Kidney epithelial cell (primary cell): ENCODE measurements at regions not wholly inside any gene's neighbourhood (a gene's known extent, or its start where the extent isn't known, plus 50 kb on each side); places are given as distances from the start of the nearest gene placed in this dataset.

Experiments
- DNase-seq: peaks from one replicate; pipeline ENCODE4 v3.0.0-alpha.2; 2010; ENCODE audit warnings: low read depth
- H3K27me3 ChIP-seq: 2 replicates; pipeline ENCODE4 v1.6.0; 2011; ENCODE audit warnings: low read length; ENCODE audit not compliant: control insufficient read depth, insufficient read depth
- H3K36me3 ChIP-seq: 2 replicates; pipeline ENCODE4 v1.5.1; 2011; ENCODE audit warnings: low read length; ENCODE audit not compliant: control insufficient read depth, insufficient read depth
- H3K4me3 ChIP-seq: 2 replicates; pipeline ENCODE4 v1.5.1; 2011; ENCODE audit warnings: low read depth, mild to moderate bottlenecking, control low read depth, low read length
- CTCF ChIP-seq: IDR thresholded peaks from 2 replicates; pipeline ENCODE4 v1.5.1; 2011; ENCODE audit warnings: mild to moderate bottlenecking, moderate library complexity, low read length, control low read depth, inconsistent platforms; ENCODE audit not compliant: insufficient read depth, poor library complexity, severe bottlenecking

GRCh38 chr13:105278943-105279381, 1256.5 kb downstream of the EFNB2 start:
- H3K27me3 ChIP-seq = no peaks in the 10 kb centered on the region
- DNase-seq = no peak
- H3K36me3 ChIP-seq = no peaks in the 10 kb centered on the region
- no peak for TF ChIP-seq CTCF
- no peak overlapping the region for H3K4me3 ChIP-seq

GRCh38 chr13:105276571-105276970, 1258.9 kb downstream of the EFNB2 start:
- no peaks in the 10 kb centered on the region for H3K36me3 ChIP-seq
- no peak for TF ChIP-seq CTCF
- no peak for DNase-seq
- no peak overlapping the region for H3K4me3 ChIP-seq
- H3K27me3 ChIP-seq = no peaks in the 10 kb centered on the region

- DNase-seq = no peak
- TF ChIP-seq CTCF = no peak
- H3K4me3 ChIP-seq = no peak overlapping the region
- no peaks in the 10 kb centered on the region for H3K27me3 ChIP-seq
- H3K36me3 ChIP-seq = no peaks in the 10 kb centered on the region
These were observed 1261.7 kb downstream of the EFNB2 start for GRCh38 chr13:105273665-105274222.

GRCh38 chr13:105272660-105273631, 1262.5 kb downstream of the EFNB2 start:
- no peak for DNase-seq
- Histone ChIP-seq H3K36me3 (no peaks in the 10 kb centered on the region), H3K27me3 (no peaks in the 10 kb centered on the region), H3K4me3 (no peak overlapping the region)
- no peak for TF ChIP-seq CTCF

- no peaks in the 10 kb centered on the region for H3K27me3 ChIP-seq
- no peak for TF ChIP-seq CTCF
- H3K4me3 ChIP-seq = no peak overlapping the region
- no peaks in the 10 kb centered on the region for H3K36me3 ChIP-seq
- no peak for DNase-seq
These were observed 1268.8 kb downstream of the EFNB2 start for GRCh38 chr13:105266615-105267014.
